ENCODE measurements at regions not wholly inside any gene's neighbourhood (a gene's known extent, or its start where the extent isn't known, plus 50 kb on each side); places are given as distances from the start of the nearest gene placed in this dataset.
A peak's percentile ranks its signal among the peaks of the same experiment; 100 is the strongest.

DNA sequence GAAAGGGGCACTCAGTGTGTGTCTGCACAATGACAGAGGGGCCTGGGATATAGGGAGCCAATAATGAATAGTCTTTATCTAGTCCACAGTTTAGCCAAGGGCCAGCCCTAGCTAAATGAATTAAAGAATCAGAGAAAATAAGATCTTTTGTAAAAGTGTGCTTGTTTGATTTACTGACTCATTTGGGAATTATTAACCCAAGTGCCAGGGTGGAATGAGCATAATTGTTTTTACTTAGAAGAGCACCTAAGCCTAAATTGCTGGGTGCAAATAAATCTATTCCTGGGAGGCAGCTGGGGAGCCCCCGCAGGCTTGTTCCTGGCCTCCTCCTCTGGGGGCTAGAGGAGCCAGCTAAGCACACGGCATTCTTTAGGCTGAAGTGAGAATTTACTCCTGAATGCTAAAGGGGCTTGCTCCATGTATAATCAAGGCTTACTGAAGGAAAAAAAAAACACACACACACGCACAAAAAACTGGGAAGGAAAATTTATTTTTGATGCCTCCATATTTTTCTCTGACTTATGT lies 405.3 kb upstream of the SUCLG2 start:
- ATAC-seq = peak; percentile 37

DNA sequence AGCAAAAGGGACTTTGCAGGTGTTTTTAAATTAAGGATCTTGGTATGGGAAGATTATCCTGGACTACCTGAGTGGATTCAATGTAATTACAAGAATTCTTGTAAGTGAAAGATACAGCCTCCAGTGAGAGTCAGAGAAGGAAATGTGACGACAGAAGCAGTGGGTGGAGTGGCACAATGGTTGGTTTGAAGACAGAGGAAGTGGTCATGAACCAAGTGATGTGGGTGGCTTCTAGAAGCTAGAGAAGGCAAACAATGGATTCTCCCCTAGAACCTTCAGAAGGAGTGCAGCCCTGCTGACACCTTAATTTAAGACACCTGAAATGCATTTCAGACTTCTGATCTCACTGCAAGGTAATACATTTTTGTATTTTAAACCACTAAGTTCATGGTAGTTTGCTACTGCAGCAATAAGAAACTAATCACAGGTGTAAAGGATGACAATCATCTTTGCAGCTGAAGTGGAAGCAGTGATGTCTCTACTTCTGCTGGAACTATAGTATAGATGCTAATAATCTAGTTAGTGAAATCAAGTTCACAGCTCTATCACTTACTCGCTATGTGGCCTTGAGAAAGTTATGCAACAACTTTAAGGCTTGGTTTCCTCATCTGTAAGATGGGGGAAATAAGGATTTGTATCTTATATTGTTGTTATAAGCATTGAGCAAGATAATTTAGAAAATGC lies 403.4 kb upstream of the SUCLG2 start:
- H3K36me3 ChIP-seq (ENCODE audit: low read depth) = no peaks in the 10 kb centered on the region
- ATAC-seq = peak; percentile 58
- no peaks in the 10 kb centered on the region for H3K9me3 ChIP-seq
- DNase-seq = peak in 1 of 3 donors; percentile 16
- H3K4me3 ChIP-seq = no peak overlapping the region
- TF ChIP-seq, protein P1, sequence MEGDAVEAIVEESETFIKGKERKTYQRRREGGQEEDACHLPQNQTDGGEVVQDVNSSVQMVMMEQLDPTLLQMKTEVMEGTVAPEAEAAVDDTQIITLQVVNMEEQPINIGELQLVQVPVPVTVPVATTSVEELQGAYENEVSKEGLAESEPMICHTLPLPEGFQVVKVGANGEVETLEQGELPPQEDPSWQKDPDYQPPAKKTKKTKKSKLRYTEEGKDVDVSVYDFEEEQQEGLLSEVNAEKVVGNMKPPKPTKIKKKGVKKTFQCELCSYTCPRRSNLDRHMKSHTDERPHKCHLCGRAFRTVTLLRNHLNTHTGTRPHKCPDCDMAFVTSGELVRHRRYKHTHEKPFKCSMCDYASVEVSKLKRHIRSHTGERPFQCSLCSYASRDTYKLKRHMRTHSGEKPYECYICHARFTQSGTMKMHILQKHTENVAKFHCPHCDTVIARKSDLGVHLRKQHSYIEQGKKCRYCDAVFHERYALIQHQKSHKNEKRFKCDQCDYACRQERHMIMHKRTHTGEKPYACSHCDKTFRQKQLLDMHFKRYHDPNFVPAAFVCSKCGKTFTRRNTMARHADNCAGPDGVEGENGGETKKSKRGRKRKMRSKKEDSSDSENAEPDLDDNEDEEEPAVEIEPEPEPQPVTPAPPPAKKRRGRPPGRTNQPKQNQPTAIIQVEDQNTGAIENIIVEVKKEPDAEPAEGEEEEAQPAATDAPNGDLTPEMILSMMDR (IDR thresholded peaks at IDR 0.05) = no peak
- H3K4me1 ChIP-seq (ENCODE audit: low read depth) = no peaks in the 10 kb centered on the region
- intact Hi-C loops (cut with DNase I, micrococcal nuclease) = no loop called here

More for the DNA sequence above, 405.3 kb upstream of the SUCLG2 start:
- no peaks in the 10 kb centered on the region for H3K4me1 ChIP-seq (ENCODE audit: low read depth)
- no peak overlapping the region for H3K4me3 ChIP-seq
- H3K9me3 ChIP-seq = no peaks in the 10 kb centered on the region
- no peaks in the 10 kb centered on the region for H3K36me3 ChIP-seq (ENCODE audit: low read depth)
- TF ChIP-seq, protein P1 (IDR thresholded peaks at IDR 0.05) = no peak
- DNase-seq = no peak
- intact Hi-C loops (cut with DNase I, micrococcal nuclease) = no loop called here

DNA sequence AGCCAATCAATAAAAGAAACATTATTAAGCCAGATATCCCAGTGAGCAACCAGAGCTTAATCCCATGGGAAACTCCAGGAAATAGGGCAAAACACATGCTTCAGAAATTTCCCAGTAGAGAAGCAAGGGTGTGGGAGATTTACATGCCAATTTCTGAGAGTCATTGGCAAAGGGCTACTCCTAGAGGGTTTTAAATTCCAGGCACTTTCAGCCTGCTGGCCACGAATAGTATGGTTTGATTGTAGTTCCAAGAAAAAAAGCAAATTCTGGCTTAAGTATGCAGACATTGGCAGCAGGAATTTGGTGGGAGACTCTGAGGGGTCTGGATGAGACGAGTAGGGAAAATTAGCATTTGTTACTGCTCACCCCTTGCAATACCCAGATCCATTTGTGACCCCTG lies 402.1 kb upstream of the SUCLG2 start:
- intact Hi-C loops (cut with DNase I, micrococcal nuclease) = no loop called here
- DNase-seq = no peak
- TF ChIP-seq, protein P1 (IDR thresholded peaks at IDR 0.05) = no peak

DNA sequence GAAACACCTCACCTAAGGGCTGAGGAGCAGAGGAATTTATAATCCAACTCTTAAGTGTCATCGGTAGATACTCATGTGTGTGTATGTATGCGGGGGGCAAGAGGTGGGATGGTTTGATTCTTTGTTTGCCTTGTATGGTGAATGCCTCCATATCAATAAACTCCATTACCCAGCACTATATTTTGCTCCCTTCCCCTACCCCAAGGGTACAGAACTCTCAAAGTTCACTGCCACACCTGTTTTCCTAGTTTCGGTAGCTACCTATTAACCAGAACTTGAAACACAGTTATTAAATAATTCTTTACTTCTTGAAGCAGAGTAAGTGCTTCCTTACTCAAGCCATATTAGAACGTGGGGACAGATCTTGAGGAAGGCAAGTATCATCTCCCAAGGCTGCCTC lies 400.8 kb upstream of the SUCLG2 start:
- Histone ChIP-seq H3K36me3 (ENCODE audit: low read depth) (no peaks in the 10 kb centered on the region), H3K9me3 (no peaks in the 10 kb centered on the region), H3K4me1 (ENCODE audit: low read depth) (no peaks in the 10 kb centered on the region), H3K4me3 (no peak overlapping the region)
- ATAC-seq = peak; percentile 61
- intact Hi-C loops (cut with DNase I, micrococcal nuclease) = no loop called here
- DNase-seq = no peak
- TF ChIP-seq, protein P1 (IDR thresholded peaks at IDR 0.05) = no peak

More for the DNA sequence above, 402.1 kb upstream of the SUCLG2 start:
- Histone ChIP-seq H3K9me3 (no peaks in the 10 kb centered on the region), H3K36me3 (ENCODE audit: low read depth) (no peaks in the 10 kb centered on the region), H3K4me3 (no peak overlapping the region), H3K4me1 (ENCODE audit: low read depth) (no peaks in the 10 kb centered on the region)
- ATAC-seq = no peak

DNA sequence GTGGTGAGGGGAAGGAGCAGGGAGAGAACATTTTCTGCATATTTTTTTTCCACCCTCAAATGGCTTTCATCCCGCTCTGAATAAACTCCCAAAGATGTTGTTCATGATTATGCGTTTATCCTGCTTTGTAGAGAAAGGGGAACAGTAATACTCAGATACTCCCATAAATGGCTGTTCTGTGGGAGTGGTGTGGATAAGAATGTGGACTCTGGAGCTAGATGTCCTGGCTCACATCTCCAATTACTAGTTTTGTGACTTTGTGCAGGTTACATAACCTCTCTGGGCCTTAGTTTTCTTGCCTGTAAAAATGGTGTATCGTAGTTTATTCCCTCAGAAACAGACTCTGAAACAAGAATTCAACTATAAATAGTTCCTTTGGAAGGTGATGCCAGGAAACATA lies 395.4 kb upstream of the SUCLG2 start:
- intact Hi-C loops (cut with DNase I, micrococcal nuclease) = no loop called here
- TF ChIP-seq, protein P1 (IDR thresholded peaks at IDR 0.05) = no peak
- peak; percentile 82 for ATAC-seq

More for the DNA sequence above, 395.4 kb upstream of the SUCLG2 start:
- no peaks in the 10 kb centered on the region for H3K36me3 ChIP-seq (ENCODE audit: low read depth)
- no peak for DNase-seq
- H3K9me3 ChIP-seq = no peaks in the 10 kb centered on the region
- no peak overlapping the region for H3K4me3 ChIP-seq
- H3K4me1 ChIP-seq (ENCODE audit: low read depth) = no peaks in the 10 kb centered on the region

All from mucosa of descending colon (tissue), 3 donors.